HEK293 (cell line): ENCODE measurements at regions not wholly inside any gene's neighbourhood (a gene's known extent, or its start where the extent isn't known, plus 50 kb on each side); places are given as distances from the start of the nearest gene placed in this dataset.

Experiments used
- CTCF ChIA-PET: fragments of 350-600 bp; formaldehyde crosslinking; extraction: SDS; loops from one replicate; lab custom pipeline; 2021; ENCODE audit warnings: antibody characterized with exemption; lab: Yijun Ruan, JAX
- POLR2A ChIA-PET: fragments of 300-600 bp; formaldehyde crosslinking; extraction: SDS; loops from one replicate; lab custom pipeline; 2020; ENCODE audit warnings: antibody characterized with exemption, inconsistent platforms; lab: Yijun Ruan, JAX
- H3K27ac ChIP-seq: fragments of 200-500 bp; sonication (Bioruptor generic); 2 replicates; pipeline ENCODE4 v1.5.1; 2014; ENCODE audit warnings: low read depth, low read length, control low read depth, inconsistent platforms; ENCODE audit errors: extremely low read depth
- H3K36me3 ChIP-seq, 2 experiments: fragments of 200-500 bp in 1 of 2; sonication (Bioruptor generic) in 1 of 2; 1 replicate in 1 of 2; 2 replicates in 1 of 2; pipeline ENCODE4 v1.5.1; 2014 to 2017; ENCODE audit warnings: inconsistent platforms in 2 of 2, low read length in 2 of 2; ENCODE audit not compliant: control insufficient read depth in 2 of 2, insufficient read depth in 1 of 2
- H3K4me1 ChIP-seq: fragments of 200-500 bp; sonication (Bioruptor generic); 2 replicates; pipeline ENCODE4 v1.5.1; 2014; ENCODE audit warnings: mild to moderate bottlenecking, low read length, inconsistent platforms; ENCODE audit not compliant: control insufficient read depth, insufficient read depth
- H3K4me3 ChIP-seq: 2 replicates; pipeline ENCODE4 v1.5.1; 2011; ENCODE audit warnings: low read depth, mild to moderate bottlenecking, control low read depth, low read length, moderate library complexity
- H3K9me3 ChIP-seq: fragments of 200-500 bp; sonication (Bioruptor generic); 2 replicates; pipeline ENCODE4 v1.5.1; 2014; ENCODE audit warnings: low read depth, low read length, inconsistent platforms; ENCODE audit not compliant: control insufficient read depth, insufficient read depth
- GLIS1 ChIP-seq: fragments of 450-650 bp; formaldehyde crosslinking; IDR thresholded peaks from 2 replicates; pipeline ENCODE4 v1.5.1; 2016; ENCODE audit warnings: missing biosample characterization, missing genetic modification characterization
- KLF8 ChIP-seq: fragments of 450-650 bp; formaldehyde crosslinking; IDR thresholded peaks from 2 replicates; pipeline ENCODE4 v1.5.1; 2016; ENCODE audit warnings: missing biosample characterization, missing genetic modification characterization
- SCRT2 ChIP-seq: fragments of 450-650 bp; formaldehyde crosslinking; IDR thresholded peaks from 2 replicates; pipeline ENCODE4 v1.5.1; 2016; ENCODE audit warnings: missing biosample characterization, missing genetic modification characterization
- ZBTB26 ChIP-seq: fragments of 450-650 bp; formaldehyde crosslinking; optimal IDR thresholded peaks from 2 replicates; pipeline ENCODE3; 2016; ENCODE audit warnings: missing biosample characterization, mild to moderate bottlenecking, missing genetic modification characterization
- ZBTB6 ChIP-seq: fragments of 450-650 bp; formaldehyde crosslinking; IDR thresholded peaks from 2 replicates; pipeline ENCODE4 v1.5.1; 2017; ENCODE audit warnings: missing biosample characterization, missing genetic modification characterization
- ZNF26 ChIP-seq: fragments of 450-650 bp; formaldehyde crosslinking; IDR thresholded peaks from 2 replicates; pipeline ENCODE4 v1.5.1; 2016; ENCODE audit warnings: missing biosample characterization, missing genetic modification characterization
- ZNF341 ChIP-seq: fragments of 450-650 bp; formaldehyde crosslinking; IDR thresholded peaks from 2 replicates; pipeline ENCODE4; 2016; ENCODE audit warnings: low read depth, missing biosample characterization, missing genetic modification characterization
- ZNF354C ChIP-seq: fragments of 450-650 bp; formaldehyde crosslinking; IDR thresholded peaks from 2 replicates; pipeline ENCODE4 v1.5.1; 2016; ENCODE audit warnings: missing biosample characterization, missing genetic modification characterization, low read depth, borderline replicate concordance
- ZNF391 ChIP-seq: fragments of 450-650 bp; formaldehyde crosslinking; IDR thresholded peaks from 2 replicates; pipeline ENCODE4 v1.5.1; 2016; ENCODE audit warnings: low read depth, missing biosample characterization, missing genetic modification characterization, borderline replicate concordance
- ZNF449 ChIP-seq: fragments of 450-650 bp; formaldehyde crosslinking; IDR thresholded peaks from 2 replicates; pipeline ENCODE4 v1.5.1; 2017; ENCODE audit warnings: missing biosample characterization, mild to moderate bottlenecking, missing genetic modification characterization, moderate library complexity
- ZNF596 ChIP-seq: fragments of 450-650 bp; IDR thresholded peaks from 2 replicates; pipeline ENCODE4 v1.5.0; 2018; ENCODE audit warnings: missing biosample characterization, mild to moderate bottlenecking, missing genetic modification characterization, moderate library complexity
- ZNF610 ChIP-seq: fragments of 450-650 bp; formaldehyde crosslinking; IDR thresholded peaks from 2 replicates; pipeline ENCODE4 v1.5.1; 2016; ENCODE audit warnings: missing biosample characterization, missing genetic modification characterization, borderline replicate concordance
- ZNF654 ChIP-seq: fragments of 450-650 bp; formaldehyde crosslinking; IDR thresholded peaks from 2 replicates; pipeline ENCODE4 v1.5.1; 2016; ENCODE audit warnings: low read depth, missing biosample characterization, missing genetic modification characterization
- ZNF677 ChIP-seq: fragments of 450-650 bp; IDR thresholded peaks from 2 replicates; pipeline ENCODE4 v1.5.0; 2018; ENCODE audit warnings: missing biosample characterization, mild to moderate bottlenecking, missing genetic modification characterization, moderate library complexity
- ZNF707 ChIP-seq: fragments of 450-650 bp; formaldehyde crosslinking; IDR thresholded peaks from 2 replicates; pipeline ENCODE4 v1.5.1; 2016; ENCODE audit warnings: missing biosample characterization, missing genetic modification characterization
- ZNF768 ChIP-seq: fragments of 450-650 bp; formaldehyde crosslinking; IDR thresholded peaks from 2 replicates; pipeline ENCODE4 v1.5.1; 2018; ENCODE audit warnings: missing biosample characterization, mild to moderate bottlenecking, missing genetic modification characterization
- ZNF776 ChIP-seq: fragments of 450-650 bp; formaldehyde crosslinking; IDR thresholded peaks from 2 replicates; pipeline ENCODE4 v1.5.0; 2017; ENCODE audit warnings: missing biosample characterization, missing genetic modification characterization, borderline replicate concordance
- ZSCAN5A ChIP-seq: fragments of 450-650 bp; formaldehyde crosslinking; IDR thresholded peaks from 2 replicates; pipeline ENCODE4 v1.5.1; 2016; ENCODE audit warnings: missing biosample characterization, missing genetic modification characterization

GRCh38 chr17:33766721-33767120, 473.6 kb upstream of the ASIC2 start:
- Histone ChIP-seq H3K27ac (no peak overlapping the region), H3K9me3 (no peaks in the 10 kb centered on the region), H3K4me3 (no peak overlapping the region), H3K36me3 (no peaks in the 10 kb centered on the region), H3K4me1 (no peaks in the 10 kb centered on the region)
- ChIA-PET CTCF (interaction anchor here (1.3 to 2.6 kb wide), 3 partner anchors 12 to 42 kb away, joined by 5 to 12 read pairs (median 6); no protein-coding TSS in a partner anchor), POLR2A (no interaction called here)
- TF ChIP-seq KLF8 (no peak), ZNF449 (no peak), ZNF596 (tag by site-specific recombination) (no peak), ZNF354C (tag by site-specific recombination) (no peak), ZNF610 (no peak), SCRT2 (tag by site-specific recombination) (no peak), ZNF776 (tag by site-specific recombination) (no peak), GLIS1 (no peak), ZNF391 (tag by site-specific recombination) (no peak), ZNF768 (no peak)

GRCh38 chr17:33769066-33769465, 476.0 kb upstream of the ASIC2 start:
- Histone ChIP-seq H3K27ac (no peak overlapping the region), H3K4me1 (no peaks in the 10 kb centered on the region), H3K36me3 (no peaks in the 10 kb centered on the region), H3K9me3 (no peaks in the 10 kb centered on the region), H3K4me3 (no peak overlapping the region)
- TF ChIP-seq ZSCAN5A (tag by site-specific recombination): no peak
- no peak for TF ChIP-seq ZNF341
- no peak for TF ChIP-seq ZNF26 (tag by site-specific recombination)
- POLR2A ChIA-PET: no interaction called here
- CTCF ChIA-PET: interaction anchor here (1.5 kb wide), 1 partner anchor 18 kb away, joined by 3 read pairs; no protein-coding TSS in a partner anchor

- H3K36me3 ChIP-seq: no peaks in the 10 kb centered on the region
- no peak overlapping the region for H3K4me3 ChIP-seq
- CTCF ChIA-PET: interaction anchor here (1.3 to 5.0 kb wide), 3 partner anchors 154 to 371 kb away, joined by 3 to 52 read pairs (median 3); no protein-coding TSS in a partner anchor
- TF ChIP-seq ZBTB6 (no peak), ZNF677 (tag by site-specific recombination) (no peak), ZNF654 (tag by site-specific recombination) (no peak), ZNF707 (tag by site-specific recombination) (no peak), ZBTB26 (tag by site-specific recombination) (no peak)
- TF ChIP-seq, all 188 proteins: peak for 0
- POLR2A ChIA-PET: no interaction called here
- no peaks in the 10 kb centered on the region for H3K9me3 ChIP-seq
- no peak overlapping the region for H3K27ac ChIP-seq
- no peaks in the 10 kb centered on the region for H3K4me1 ChIP-seq
Measured at GRCh38 chr17:33776304-33776703, 478.8 kb upstream of the CCL2 start.
